ENCODE measurements at regions not wholly inside any gene's neighbourhood (a gene's known extent, or its start where the extent isn't known, plus 50 kb on each side); places are given as distances from the start of the nearest gene placed in this dataset.
"Not testable (repeated sequence)": the region's sequence is repeated elsewhere in the genome, so short reads cannot be mapped to it uniquely, and the experiment has no call there.

DNA sequence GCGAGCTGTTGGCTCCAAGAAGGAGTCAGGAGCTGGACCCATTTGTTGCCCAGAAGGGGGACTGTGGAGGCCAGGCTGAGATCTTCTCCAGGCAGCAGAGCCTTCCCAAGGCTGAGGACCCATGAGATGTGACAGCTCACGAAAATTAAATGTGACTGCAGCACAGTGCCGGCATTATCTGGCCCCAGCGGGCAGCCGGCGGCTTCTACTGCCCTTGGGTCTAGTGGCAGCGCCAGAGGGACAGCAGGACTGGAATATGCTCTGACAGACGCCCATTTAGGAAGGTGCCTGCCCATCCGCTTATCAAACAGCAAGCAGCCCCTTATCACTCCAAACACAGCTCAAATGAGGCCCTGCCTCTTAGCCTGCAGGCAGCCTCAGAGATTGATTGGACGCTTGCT lies 122.9 kb upstream of the LYZL2 start:
- no peak for TF ChIP-seq ZNF274 (IDR thresholded peaks at IDR 0.05; ENCODE audit: low read depth, low read length)

DNA sequence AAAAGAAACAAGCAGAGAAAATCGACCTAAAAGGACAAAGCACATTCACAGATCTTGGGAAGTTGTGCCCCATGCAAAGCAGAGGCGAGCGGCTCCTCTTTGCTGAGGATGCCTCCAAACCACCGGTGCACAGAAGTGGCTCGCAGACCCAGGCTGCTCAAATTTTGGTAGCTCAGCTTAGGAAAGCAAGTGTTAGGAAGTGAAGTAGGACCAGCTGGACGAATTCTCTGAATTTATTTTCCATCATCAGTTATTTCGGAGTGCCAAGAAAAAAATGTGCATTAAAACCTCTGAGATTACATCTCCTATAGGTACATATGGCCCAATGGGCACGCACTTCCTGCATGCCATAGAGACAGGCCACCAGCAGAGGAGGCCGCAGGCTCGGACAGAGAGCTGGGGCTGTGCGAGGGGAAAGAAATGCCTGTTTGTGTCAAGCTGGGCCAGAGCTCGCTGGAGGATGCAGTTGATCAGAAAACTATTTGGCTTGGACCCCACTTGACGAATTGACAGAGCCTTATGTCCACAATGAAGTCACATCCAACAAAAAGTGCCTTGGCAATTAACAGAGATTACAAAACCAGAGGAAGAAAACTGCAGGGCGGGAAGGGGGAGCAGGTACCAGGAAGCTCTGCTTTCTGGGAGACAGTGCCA lies 122.3 kb upstream of the LYZL2 start:
- no peak overlapping the region; the same call in 1 of the 2 replicates for H3K4me3 ChIP-seq (ENCODE audit: low read length)
- TF ChIP-seq ZNF274 (IDR thresholded peaks at IDR 0.05; ENCODE audit: low read depth, low read length), result no peak

More for the DNA sequence above, 122.9 kb upstream of the LYZL2 start:
- no peak overlapping the region for H3K4me3 ChIP-seq (ENCODE audit: low read length)

DNA sequence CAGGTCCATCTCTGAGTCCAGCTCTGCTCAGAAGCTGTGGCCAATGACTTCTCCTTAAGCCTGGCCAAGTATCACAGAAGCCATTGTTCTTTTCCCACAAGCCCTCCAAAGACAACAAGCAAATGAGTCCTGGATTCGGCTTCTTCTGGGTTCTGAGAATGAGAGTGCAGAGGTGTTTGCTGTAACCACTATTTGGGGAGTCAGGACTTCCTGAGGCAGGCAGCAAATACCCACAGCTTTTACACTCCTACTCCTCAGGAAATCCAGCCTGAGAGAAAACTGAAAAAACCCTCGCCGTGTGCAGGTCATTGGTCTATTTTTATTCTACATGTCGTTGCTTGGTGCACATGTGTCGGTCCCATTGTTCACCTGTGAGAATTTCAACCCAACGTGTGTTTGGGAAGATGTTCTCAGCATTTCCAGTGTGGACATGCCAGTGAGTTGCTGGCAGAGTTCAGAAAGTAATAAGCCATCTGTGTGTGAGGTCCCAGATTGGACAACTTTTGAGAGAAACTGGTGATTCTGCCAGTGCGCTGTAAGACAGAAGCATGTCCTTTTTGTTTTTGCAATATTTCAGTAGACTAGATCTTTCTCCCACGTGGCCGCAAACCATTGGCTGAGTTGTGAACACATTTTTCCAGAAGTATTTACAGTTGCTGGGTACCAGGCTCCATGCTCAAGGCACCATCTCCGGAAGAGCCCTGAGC lies 121.6 kb upstream of the LYZL2 start:
- TF ChIP-seq ZNF274 (IDR thresholded peaks at IDR 0.05; ENCODE audit: low read depth, low read length), result no peak
- H3K4me3 ChIP-seq (ENCODE audit: low read length), result no peak overlapping the region; the same call in 1 of the 2 replicates

DNA sequence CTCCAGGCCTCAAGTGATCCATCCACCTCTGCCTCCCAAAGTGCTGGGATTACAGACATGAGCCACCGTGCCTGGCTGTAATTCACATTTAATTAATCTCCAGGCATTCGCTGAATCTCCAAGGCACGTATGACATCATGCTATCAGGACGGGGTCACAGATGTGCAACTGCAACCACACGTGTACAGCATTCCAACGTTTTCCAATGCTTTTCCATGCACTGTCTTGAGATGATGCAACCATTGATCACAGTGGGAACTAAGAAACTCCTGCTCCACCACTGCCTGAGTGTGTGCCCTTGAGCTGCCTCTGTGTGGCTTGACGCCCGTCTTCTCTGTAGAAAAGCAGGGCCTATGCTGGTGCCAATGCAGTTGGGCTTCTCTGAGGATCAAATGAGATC lies 119.8 kb upstream of the LYZL2 start:
- H3K4me3 ChIP-seq (ENCODE audit: low read length), result no peak overlapping the region
- no peak for TF ChIP-seq ZNF274 (IDR thresholded peaks at IDR 0.05; ENCODE audit: low read depth, low read length)

DNA sequence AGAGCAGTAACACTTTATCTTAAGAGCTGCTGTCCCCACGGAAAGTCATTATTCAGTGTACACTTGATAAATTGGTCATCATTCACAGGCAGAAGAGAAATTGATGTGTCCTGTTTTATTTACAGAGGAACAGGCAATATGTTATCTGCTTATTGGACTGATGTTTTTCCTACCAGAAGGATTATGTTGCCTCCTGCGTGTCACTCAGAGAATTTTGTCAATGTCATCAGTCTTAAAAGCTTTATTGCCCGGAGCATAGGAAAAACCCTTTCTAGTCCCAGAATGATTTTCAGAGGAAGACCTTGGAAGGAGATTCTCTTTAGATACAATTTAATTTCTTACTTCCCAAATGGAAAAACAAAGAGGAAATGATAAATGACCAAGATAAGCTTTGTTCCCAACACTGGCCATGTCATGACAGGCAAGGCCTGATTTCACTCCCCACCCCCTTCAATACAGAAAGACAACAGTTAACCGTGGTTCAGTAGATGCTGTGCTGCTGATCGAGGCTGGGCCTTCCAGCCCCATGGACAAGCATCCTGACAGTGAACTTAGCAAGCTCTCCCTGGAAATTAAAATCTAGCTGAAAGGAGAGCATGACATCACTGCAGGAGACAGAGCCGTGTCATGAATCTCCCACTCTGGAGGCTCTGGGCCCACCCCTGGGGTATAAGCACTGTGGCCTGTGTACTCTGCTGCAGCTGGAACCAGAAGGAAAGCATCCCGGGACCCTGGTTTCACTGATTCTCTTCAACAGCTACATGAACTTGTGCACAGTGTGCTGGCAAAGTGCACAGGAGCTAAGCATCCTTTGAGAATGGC lies 118.8 kb upstream of the LYZL2 start:
- no peak for TF ChIP-seq ZNF274 (IDR thresholded peaks at IDR 0.05; ENCODE audit: low read depth, low read length)
- H3K4me3 ChIP-seq (ENCODE audit: low read length), result no peak overlapping the region

DNA sequence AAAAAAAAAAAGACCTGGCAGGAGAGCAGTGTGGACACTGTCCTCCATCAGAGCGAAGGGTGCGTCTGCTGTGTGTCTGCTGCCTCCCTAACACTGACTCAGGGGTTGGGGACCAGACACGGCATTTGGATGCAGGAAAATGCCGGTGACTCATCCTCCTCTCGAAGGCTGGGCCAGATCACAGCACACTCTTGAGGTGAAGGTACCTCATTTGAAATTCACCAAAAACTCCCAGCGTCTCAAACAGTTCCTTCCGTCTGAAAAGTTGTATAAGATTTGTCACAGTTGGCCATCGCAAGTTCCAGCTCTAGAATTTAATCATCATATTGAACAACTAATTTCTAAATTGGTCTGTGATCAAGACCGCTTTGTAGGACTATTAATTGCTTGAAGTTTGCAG lies 118.1 kb upstream of the LYZL2 start:
- no peak for TF ChIP-seq ZNF274 (IDR thresholded peaks at IDR 0.05; ENCODE audit: low read depth, low read length)
- no peak overlapping the region for H3K4me3 ChIP-seq (ENCODE audit: low read length)

DNA sequence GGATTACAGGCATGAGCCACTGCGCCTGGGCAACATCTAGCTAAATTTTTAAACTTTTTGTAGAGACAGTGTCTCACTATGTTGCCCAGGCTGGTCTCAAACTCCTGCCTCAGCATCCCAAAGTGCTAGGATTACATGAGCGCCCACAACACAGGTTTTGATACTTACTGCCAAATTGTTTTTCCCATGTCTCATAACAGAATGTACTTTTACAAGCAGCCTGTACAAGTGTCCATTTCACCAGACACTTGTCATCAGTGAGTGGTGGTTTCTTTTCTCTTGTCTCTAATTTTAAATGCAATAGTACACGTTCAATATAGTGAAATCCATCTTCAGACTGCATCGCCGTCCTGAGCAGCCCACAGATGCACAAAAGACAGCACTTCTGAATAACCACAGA lies 116.4 kb upstream of the LYZL2 start:
- H3K4me3 ChIP-seq (ENCODE audit: low read length), result no peak overlapping the region
- no peak for TF ChIP-seq ZNF274 (IDR thresholded peaks at IDR 0.05; ENCODE audit: low read depth, low read length)

DNA sequence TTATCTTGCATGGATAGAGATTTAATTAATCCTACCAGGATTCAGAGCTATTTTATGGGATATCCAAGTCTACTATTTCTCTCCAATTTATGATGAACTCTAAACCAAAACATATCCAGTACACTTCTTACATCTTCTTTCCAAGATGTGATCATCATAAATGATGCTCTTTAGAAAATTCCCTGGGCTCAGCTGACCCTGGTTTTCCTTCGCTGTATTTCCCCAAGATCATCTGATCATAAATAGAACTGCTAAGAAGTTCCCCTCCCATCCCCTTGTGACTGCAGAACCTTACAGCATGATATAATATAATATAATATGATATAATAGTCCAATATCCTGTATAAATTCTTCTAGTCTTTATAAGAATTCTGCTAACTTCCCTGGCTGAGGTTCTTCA lies 114.6 kb upstream of the LYZL2 start:
- no peak overlapping the region for H3K4me3 ChIP-seq (ENCODE audit: low read length)
- TF ChIP-seq ZNF274 (IDR thresholded peaks at IDR 0.05; ENCODE audit: low read depth, low read length), result no peak

DNA sequence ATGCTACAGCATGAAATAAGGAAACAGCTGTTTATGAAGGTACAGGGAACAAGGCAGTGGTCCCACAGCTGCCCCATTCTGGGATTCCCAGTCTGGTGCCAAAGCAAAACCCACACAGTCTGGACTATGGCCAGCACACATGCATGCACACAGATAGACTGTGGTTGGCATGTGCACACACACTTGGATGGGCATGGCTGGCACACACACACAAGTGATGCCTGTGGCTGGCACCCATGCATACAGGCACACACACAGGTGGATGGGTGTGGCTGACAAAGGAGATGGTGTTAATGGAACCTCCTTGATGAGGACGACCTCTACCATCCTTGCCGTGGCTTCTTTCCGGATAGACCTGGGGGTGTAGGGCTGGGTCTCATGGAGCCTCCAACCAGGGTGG lies 114.0 kb upstream of the LYZL2 start:
- H3K4me3 ChIP-seq (ENCODE audit: low read length), result no peak overlapping the region
- TF ChIP-seq ZNF274 (IDR thresholded peaks at IDR 0.05; ENCODE audit: low read depth, low read length), result no peak

DNA sequence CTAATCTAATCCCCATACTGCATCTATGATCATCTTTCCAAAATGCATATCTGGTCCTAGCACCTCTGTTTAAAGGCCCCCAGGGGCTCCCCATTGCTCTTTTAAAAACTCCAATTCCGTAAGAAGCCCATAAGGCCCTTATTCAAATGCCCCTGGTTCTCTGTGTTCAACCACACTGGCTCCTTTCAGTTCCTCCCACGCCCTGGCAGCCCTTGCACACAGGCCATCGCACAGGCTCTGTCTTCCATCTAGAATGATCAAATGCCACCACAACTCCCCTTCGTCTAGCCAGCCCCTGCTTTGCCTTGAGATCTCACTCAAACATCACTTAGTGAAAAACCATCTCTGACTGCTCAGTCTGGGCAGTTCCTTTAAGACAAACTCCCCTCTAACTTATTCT lies 112.9 kb upstream of the LYZL2 start:
- no peak overlapping the region for H3K4me3 ChIP-seq (ENCODE audit: low read length)
- no peak for TF ChIP-seq ZNF274 (IDR thresholded peaks at IDR 0.05; ENCODE audit: low read depth, low read length)

DNA sequence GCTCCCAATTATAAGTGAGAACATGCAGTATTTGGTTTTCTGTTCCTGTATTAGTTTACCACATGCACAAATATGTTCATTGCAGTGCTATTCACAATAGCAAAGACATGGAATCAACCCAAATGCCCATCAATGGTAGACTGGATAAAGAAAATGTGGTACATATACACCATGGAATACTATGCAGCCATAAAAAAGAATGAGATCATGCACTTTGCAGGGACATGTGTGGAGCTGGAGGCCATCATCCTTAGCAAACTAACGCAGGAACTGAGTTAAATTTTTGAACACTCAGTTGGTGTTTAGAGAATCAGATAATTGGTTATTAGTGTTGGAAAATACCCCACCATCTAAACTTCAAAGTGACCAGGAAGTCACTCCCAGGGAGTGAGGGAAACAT lies 111.2 kb upstream of the LYZL2 start:
- not testable (repeated sequence) for H3K4me3 ChIP-seq (ENCODE audit: low read length)

DNA sequence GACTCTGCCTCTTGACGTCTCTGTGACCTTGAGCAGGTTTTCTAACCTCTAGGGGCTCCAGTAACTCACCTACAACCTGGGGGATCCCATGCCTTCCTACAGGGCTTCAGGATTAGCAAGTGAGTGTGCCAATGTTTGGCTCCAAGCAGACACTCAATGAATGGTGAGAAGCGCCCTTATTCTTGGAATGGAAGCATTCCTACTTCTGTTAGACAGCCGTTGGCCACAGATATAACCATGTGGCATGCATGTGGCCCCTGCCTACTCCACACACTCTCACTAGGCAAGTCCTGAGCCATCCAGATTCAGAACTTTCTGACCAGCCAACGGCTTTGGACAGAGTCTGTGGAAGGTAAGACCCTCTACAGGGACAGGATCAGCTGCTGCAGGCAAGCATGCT lies 108.9 kb upstream of the LYZL2 start:
- TF ChIP-seq ZNF274 (IDR thresholded peaks at IDR 0.05; ENCODE audit: low read depth, low read length), result no peak

DNA sequence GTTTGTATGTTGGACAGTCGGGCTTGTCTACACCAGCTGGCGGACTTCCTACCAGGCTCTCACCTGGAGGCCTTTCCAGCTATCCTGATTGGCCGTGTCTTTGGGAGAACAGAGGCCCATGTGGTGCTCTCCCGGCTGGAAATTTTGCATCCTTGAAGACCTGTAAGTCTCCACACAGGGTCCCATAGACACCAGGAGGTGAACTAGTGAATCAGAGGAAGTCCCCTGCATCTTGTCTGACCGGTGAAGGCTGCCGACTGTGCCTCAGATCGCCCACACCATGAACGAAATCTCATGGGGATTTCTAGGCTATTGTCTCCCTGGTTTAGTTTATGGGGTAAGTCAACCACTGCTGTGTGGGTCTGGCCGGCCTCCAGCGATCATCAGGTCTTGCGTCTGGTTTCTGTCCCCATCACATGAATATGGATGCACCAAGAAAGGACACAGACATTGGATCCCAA lies 108.4 kb upstream of the LYZL2 start:
- TF ChIP-seq ZNF274 (IDR thresholded peaks at IDR 0.05; ENCODE audit: low read depth, low read length), result no peak
- H3K4me3 ChIP-seq (ENCODE audit: low read length), result no peak overlapping the region

More for the DNA sequence above, 108.9 kb upstream of the LYZL2 start:
- no peak overlapping the region for H3K4me3 ChIP-seq (ENCODE audit: low read length)

DNA sequence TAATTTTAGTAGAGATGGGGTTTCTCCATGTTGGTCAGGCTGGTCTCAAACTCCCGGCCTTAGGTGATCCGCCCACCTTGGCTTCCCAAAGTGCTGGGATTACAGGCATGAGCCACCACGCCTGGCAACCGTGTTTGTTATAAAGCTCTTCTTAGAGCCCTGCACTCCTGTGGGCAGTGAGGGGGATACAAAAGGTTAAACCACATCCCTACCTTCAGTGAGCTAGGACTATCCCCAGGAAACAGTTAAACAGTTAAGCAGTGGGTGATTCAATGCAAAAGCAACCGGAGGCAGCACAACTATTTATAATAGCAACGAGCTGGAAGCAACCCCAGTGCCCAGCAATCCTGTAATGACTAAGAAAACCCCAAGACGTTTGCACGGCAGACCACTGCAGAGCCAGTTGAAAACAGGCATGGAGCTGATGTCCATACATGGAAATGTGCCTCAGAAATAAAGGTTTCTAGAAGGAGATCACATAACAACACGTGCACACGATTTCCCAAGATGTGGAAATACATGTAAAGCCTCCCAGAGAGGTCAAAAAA lies 107.2 kb upstream of the LYZL2 start:
- TF ChIP-seq ZNF274 (IDR thresholded peaks at IDR 0.05; ENCODE audit: low read depth, low read length), result no peak
- no peak overlapping the region for H3K4me3 ChIP-seq (ENCODE audit: low read length)

Data from GM08714 (cell line).